Right hindlimb (tissue), 1 donor: ENCODE measurements at regions not wholly inside any gene's neighbourhood (a gene's known extent, or its start where the extent isn't known, plus 50 kb on each side); places are given as distances from the start of the nearest gene placed in this dataset.
"Not testable (repeated sequence)": the region's sequence is repeated elsewhere in the genome, so short reads cannot be mapped to it uniquely, and the experiment has no call there.

Source experiments
- DNase-seq: peaks from one replicate; pipeline ENCODE4 v3.0.0-alpha.2; 2018

GRCh38 chr5:85549836-85550599 is 1067.7 kb upstream of the COX7C start:
- no peak for DNase-seq

DNA sequence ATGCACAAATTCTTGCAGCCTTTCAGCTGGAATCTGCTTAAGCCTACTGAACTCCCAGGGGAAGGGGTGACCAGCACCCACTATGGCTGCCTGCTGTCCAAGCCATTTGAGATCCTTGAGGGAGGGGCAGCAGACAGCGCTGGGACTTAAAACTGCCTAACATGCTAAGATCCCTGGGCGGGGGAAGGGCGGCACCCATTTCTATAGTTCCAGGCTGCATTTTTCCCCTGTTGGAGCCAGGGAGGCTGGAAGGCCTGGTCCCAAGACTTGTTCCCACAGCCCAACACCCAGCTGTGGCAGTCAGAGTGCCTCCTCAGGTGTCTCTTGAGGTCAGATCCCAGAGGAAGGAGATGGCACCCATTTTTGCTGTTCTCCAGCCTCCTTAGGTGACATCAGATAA is 1061.3 kb upstream of the COX7C start:
- DNase-seq: no peak

DNA sequence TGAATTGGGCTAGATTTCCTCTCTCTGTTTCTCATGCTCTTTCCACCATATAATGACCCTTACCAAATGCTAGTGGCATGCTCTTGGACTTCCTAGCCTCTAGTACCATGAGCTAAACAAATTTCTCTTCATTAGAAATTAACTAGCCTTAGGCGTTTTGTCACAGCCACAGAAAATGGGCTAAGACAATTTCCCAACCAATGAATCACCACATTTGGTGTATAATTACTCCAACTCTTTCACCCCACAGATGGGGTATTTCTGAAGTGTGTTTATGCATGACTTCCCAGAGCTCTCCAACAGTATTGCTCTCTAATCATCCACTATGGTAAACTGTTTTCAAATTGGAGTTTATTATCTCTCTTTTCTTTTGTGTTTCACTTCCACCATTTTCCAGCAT is 1041.1 kb upstream of the COX7C start:
- no peak for DNase-seq

DNA sequence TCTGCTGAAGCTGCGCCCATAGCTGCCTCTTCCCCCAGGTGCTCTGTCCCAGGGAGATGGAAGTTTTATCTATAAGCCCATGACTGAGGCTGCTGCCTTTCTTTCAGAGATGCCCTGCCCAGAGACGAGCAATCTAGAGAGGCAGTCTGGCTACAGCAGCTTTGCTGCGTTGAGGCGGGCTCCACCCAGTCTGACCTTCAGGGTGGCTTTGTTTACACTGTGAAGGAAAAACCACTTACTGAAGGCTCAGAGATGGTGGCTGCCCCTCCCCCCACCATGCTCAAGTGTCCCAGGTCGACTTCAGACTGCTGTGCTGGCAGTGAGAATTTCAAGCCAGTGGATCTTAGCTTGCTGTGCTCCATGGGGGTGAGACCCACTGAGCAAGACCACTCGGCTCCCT is 1029.9 kb upstream of the COX7C start:
- not testable (repeated sequence) for DNase-seq

DNA sequence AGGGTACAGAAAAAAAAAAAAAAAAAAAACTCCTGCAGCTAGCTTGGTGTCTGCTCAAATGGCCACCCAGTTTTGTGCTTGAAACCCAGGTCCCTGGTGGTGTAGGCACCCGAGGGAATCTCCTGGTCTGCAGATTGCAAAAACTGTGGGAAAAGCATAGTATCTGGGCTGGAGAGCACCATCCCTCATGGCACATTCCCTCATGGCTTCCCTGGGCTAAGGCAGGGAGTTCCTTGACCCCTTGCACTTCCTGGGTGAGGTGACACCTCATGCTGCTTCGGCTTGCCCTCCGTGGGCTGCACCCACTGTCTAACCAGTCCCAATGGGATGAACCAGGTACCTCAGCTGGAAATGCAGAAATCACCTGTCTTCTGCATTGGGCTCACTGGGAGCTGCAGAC is 1029.5 kb upstream of the COX7C start:
- DNase-seq: not testable (repeated sequence)

- DNase-seq: no peak
These were observed 1027.0 kb upstream of the COX7C start for GRCh38 chr5:85590764-85591163.

- DNase-seq: no peak
These were observed 1026.4 kb upstream of the COX7C start for GRCh38 chr5:85591311-85591710.

DNA sequence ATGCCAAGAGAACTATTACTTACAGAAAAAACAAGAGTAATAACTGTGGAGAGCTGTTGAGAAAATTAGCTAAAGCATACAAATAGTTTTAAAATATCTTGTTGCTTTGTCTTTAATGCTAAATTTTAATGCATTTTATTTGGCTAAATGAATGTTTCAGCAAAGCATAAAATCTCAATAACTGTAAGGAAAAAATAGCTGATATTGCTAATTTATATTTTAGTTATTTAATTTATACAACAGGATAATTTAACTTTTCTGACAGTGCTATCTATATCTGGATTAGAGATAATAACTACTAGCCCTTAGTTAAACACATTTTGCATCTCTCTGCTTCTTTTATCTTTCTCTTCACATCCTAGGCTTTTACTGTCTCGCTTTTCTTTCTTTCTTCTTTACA is 1014.9 kb upstream of the COX7C start:
- no peak for DNase-seq

DNA sequence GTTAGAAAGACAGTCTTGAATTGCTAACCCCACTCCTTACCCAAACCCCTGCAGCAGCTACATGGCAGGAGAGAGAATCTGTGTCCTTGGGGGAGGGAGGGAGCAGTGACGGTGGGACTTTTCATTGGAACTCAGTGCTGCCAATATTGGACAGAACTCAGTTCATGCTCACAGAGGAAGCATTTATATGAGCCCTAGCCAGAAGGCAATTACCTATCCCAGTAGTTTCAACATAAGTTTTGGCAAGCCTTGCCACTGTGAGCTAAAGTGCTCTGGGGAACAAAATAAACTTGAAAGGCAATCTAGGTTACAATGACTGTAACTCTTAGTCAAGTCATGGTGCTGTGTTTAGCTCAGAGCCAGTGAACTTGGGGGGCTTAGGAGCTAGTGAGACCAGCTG is 1013.4 kb upstream of the COX7C start:
- no peak for DNase-seq

DNA sequence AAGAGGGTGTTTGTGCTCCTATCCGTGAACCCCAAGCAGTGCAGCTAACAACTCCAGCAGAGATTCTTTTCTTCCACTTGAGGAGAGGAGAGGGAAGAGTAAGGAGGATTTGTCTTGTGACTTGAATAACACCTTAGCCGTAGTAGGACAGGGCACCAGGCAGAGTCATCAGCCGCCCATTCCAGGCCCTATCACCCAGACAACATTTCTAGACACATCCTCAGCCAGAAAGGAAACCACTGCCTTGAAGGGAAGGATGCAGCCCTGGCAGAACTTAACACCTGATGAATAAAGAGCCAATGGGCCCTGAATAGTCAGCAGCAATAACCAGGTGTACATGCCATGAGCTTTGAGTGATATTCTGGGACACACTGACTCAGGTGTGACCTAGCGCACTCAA is 1013.0 kb upstream of the COX7C start:
- DNase-seq: no peak

DNA sequence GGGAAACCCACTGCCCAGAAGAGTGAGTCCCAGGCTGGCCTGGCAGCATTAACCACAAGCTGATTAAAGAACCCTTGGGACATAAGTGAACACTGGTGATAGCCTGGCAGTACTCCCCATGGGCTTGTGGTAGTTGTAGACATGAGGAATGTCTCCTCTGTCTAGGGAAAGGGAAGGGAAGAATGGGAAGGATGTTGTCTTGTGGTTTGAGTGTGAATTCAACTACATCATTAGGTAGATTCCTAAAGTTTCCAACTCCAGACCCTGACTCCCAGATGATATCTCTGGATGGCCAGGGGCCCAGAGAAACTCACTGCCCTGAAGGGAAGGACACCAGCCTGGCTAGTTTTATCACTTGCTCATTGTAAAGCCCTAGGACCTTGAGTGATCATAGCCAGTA is 1012.4 kb upstream of the COX7C start:
- no peak for DNase-seq

GRCh38 chr5:85614489-85614888 is 1003.3 kb upstream of the COX7C start:
- no peak for DNase-seq

GRCh38 chr5:85621668-85622067 is 996.1 kb upstream of the COX7C start:
- no peak for DNase-seq

DNA sequence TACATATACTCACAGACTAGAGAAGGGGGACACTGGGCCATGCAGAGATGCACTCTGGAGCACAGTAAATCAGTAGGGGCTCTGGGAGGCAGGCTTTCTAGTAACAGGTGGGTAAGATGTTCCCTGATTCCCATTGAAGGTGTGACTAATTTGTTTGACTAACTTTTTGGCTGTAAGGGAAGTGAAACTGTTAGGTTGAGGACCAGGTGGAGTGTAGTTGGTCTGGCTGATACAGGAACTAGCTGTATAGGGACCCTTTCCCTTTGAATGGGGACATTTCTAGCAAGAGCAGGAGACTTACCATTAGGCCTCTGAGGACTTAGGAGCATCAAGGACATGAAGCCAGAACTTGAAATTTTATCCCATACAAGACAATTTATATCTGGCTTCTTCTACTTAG is 989.6 kb upstream of the COX7C start:
- no peak for DNase-seq

GRCh38 chr5:85638495-85639125 is 979.1 kb upstream of the COX7C start:
- DNase-seq: not testable (repeated sequence)

DNA sequence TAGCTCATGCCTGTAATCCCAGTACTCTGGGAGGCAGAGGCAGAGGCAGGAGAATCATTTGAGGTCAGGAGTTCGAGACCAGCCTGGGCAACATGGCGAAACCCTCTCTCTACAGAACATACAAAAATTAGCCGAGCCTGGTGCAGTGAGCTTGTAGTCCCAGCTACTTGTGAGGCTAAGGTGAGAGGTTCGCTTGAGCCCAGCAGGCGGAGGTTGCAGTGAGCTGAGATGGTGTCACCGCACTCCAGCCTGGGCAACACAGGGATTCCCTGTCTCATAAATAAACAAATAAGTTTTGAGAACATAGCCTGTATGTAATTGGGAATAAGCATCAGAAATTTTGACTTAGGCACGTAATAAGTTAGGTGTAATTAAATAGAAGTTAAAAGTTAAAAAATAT is 971.7 kb upstream of the COX7C start:
- no peak for DNase-seq

GRCh38 chr5:85646641-85647040 is 971.1 kb upstream of the COX7C start:
- no peak for DNase-seq

DNA sequence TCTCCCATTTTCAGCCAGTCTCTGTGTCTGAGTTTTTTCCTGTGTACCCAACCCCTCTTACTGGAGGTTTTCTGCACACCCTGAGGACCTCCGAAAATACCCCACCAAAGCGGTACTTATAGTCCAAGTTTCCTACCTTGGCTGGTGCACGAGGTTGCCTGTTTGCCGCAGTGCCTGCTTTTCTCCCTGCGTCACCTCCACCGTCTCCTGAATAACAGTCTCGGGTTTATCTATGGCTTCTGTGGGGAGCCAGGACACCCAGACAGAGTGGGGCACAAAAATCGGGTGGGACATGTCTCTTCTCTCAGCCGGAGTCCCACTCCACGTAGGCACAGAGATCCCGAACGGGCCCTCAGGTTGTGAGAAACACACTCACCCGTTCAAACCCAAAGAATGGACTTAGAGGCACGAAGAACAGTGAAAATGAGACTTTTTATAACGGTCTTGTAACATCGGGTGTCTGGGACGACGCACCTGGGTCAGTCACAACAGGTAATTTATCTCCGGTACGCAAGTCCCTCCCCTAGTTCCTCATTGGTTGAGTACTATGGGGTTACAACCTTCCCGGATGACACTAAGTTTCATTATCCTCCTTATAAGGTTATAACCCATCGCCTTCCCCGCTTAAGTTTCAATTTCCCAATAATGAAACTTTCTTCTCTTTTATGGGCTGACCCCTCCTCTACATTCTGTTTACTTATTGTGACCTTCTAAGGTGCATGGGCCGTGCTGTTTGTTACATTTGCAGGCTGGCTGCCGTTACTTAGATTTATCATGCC is 970.2 kb upstream of the COX7C start:
- no peak for DNase-seq

DNA sequence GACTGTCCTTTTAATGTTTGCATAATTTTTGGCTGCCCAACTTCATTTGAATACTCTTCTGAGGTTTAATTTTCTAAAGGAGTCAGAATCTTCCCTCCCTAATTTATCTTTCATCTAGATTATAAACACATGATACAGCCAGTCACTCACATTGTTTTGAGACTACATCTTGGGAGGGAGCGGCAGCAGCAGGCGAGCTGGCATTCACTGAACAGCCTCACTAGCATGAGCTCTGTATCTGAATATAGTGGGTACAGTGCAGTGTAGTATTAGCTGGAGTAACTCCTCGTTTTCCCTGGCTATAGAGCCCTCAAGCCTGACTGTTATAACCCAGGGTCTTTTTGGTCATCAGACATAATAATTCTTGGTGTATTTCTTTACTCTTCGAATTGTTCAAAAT is 969.2 kb upstream of the COX7C start:
- no peak for DNase-seq

DNA sequence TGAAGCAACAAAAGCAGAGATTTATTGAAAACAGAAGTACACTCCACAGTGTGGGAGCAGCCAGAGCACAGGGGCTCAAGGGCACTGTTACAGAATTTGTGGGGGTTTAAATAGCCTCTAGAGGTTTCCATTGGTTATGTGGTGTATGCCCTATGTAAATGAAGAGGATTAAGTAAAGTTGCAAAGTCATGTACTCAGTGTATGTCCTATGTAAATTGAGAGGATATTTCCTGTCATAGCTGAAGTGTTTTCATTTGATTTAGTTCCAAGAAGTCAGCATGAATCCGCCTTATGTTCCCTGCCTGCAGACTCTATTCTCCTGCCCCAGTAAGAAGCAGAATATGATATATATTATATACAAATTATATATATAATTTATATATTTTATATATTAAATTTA is 966.0 kb upstream of the COX7C start:
- DNase-seq: no peak

DNA sequence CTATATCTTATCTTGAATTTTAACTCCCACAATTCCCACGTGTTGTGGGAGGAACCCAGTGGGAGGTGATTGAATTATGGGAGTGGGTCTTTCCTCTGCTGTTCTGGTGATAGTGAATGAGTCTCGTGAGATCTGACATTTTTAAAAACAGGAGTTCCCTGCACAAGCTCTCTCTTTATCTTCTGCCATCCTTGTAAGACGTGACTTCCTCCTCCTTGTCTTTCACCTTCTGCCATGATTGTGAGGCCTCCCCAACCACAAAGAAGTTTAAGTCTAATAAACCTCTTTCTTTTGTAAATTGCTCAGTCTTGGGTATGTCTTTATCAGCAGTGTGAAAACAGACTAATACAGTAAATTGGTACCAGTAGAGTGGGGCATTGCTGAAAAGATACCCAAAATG is 963.6 kb upstream of the COX7C start:
- DNase-seq: not testable (repeated sequence)

DNA sequence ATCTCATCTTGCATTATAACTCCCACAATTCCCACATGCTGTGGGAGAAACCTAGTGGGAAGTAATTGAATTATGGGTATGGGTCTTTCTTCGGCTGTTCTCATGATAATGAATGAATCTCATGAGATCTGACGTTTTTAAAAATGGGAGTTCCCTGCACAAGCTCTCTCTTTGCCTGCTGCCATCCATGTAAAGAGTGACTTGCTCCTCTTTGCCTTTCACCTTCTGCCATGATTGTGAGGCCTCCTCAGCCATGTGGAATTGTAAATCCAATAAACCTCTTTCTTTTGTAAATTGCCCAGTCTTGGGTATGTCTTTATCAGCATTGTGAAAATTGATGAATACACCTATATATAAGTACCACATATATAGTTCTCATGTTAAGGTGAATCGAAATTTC is 961.7 kb upstream of the COX7C start:
- no peak for DNase-seq

- DNase-seq: not testable (repeated sequence)
These were observed 960.4 kb upstream of the COX7C start for GRCh38 chr5:85657328-85657727.
